Endothelial cell (in vitro differentiated cells): ENCODE measurements at regions not wholly inside any gene's neighbourhood (a gene's known extent, or its start where the extent isn't known, plus 50 kb on each side); places are given as distances from the start of the nearest gene placed in this dataset.

ENCODE experiments used
- DNase-seq: peaks from one replicate; pipeline ENCODE4 v3.0.0; 2021; ENCODE audit warnings: low spot score
- H3K27ac Mint-ChIP-seq: one replicate; pipeline ENCODE4 v1.8.0; 2021; ENCODE audit warnings: mixed read lengths, inconsistent platforms; ENCODE audit not compliant: unreplicated experiment
- H3K27me3 Mint-ChIP-seq: one replicate; pipeline ENCODE4 v1.8.0; 2021; ENCODE audit warnings: mild to moderate bottlenecking, moderate library complexity, mixed read lengths, inconsistent platforms; ENCODE audit not compliant: unreplicated experiment
- H3K36me3 Mint-ChIP-seq: one replicate; pipeline ENCODE4 v1.8.0; 2021; ENCODE audit warnings: mild to moderate bottlenecking, low read depth, mixed read lengths, inconsistent platforms; ENCODE audit not compliant: unreplicated experiment
- H3K4me1 Mint-ChIP-seq: one replicate; pipeline ENCODE4 v1.8.0; 2021; ENCODE audit warnings: mild to moderate bottlenecking, mixed read lengths, inconsistent platforms; ENCODE audit not compliant: unreplicated experiment
- H3K4me3 Mint-ChIP-seq: one replicate; pipeline ENCODE4 v1.8.0; 2021; ENCODE audit warnings: mild to moderate bottlenecking, mixed read lengths, inconsistent platforms; ENCODE audit not compliant: unreplicated experiment
- H3K9me3 Mint-ChIP-seq: one replicate; pipeline ENCODE4 v1.8.0; 2021; ENCODE audit warnings: mixed read lengths, inconsistent platforms; ENCODE audit not compliant: unreplicated experiment
- TF ChIP-seq, protein P1 (sequence below): fragments of 200-600 bp; sonication (generic); IDR thresholded peaks from one replicate; pipeline ENCODE4 v1.5.0; 2021; ENCODE audit warnings: antibody characterized with exemption; ENCODE audit not compliant: unreplicated experiment

DNA sequence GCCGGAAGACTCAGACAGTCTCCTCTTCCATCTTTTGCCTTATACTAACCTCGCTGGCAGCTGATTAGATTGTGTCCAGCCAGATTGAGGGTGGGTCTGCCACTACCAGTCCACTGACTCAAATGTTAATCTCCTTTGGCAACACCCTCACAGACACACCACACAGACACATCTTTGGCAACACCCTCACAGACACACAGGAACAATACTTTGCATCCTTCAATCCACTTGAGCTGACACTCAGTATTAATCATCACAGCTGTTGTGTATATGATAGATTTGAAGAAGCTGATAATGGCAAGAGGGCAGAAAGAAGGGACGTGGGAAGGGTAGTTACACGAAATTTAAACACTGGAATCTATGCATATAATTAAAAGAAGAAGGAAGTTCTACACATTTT is 139.5 kb downstream of the ANKRD50 start:
- H3K9me3 Mint-ChIP-seq: no peaks in the 10 kb centered on the region
- H3K27me3 Mint-ChIP-seq: no peaks in the 10 kb centered on the region
- TF ChIP-seq, protein P1, sequence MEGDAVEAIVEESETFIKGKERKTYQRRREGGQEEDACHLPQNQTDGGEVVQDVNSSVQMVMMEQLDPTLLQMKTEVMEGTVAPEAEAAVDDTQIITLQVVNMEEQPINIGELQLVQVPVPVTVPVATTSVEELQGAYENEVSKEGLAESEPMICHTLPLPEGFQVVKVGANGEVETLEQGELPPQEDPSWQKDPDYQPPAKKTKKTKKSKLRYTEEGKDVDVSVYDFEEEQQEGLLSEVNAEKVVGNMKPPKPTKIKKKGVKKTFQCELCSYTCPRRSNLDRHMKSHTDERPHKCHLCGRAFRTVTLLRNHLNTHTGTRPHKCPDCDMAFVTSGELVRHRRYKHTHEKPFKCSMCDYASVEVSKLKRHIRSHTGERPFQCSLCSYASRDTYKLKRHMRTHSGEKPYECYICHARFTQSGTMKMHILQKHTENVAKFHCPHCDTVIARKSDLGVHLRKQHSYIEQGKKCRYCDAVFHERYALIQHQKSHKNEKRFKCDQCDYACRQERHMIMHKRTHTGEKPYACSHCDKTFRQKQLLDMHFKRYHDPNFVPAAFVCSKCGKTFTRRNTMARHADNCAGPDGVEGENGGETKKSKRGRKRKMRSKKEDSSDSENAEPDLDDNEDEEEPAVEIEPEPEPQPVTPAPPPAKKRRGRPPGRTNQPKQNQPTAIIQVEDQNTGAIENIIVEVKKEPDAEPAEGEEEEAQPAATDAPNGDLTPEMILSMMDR: no peak
- H3K27ac Mint-ChIP-seq: no peak overlapping the region
- H3K4me3 Mint-ChIP-seq: no peak overlapping the region
- H3K4me1 Mint-ChIP-seq: no peaks in the 10 kb centered on the region
- H3K36me3 Mint-ChIP-seq: no peaks in the 10 kb centered on the region
- DNase-seq: no peak

DNA sequence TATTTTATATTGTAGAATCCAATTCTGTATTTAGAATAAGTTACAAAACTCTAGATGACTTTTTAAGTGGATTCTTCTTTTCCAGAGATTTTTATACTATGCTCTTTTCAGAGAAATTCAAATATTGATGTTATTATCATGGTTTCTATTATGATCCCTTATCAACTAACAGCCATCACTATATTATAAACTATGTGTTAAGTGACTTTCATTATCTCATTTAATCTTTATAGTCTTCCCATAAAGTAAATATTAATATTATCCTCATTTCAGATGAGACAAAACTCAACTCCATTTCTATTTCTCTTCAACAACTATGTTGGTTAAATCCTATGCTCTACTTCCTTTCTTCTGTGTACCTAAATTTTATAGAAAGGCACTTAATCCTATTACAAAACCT is 132.6 kb downstream of the ANKRD50 start:
- H3K9me3 Mint-ChIP-seq: peaks cover 10% of the 10 kb centered on the region
- H3K4me3 Mint-ChIP-seq: no peak overlapping the region
- H3K36me3 Mint-ChIP-seq: no peaks in the 10 kb centered on the region
- TF ChIP-seq, protein P1: no peak
- no peak overlapping the region for H3K27ac Mint-ChIP-seq
- no peaks in the 10 kb centered on the region for H3K4me1 Mint-ChIP-seq
- no peak for DNase-seq
- H3K27me3 Mint-ChIP-seq: no peaks in the 10 kb centered on the region

DNA sequence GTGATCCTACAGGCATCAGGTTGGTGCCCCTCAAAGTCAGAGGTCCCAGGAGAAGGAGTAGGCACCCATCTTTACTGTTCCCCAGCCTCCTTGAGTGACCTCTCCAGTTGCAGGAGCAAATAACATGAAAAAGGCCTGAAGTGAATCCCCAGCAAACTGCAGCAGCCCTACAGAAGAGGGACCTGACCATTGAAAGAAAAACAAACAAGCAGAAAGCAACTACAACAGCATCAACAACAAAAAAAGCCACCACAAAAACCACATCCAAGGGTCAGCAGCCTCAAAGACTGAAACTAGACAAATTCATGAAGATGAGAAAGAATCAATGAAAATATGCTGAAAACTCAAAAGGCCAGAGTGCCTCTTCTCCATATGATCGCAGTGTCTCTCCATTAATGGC is 128.7 kb downstream of the ANKRD50 start:
- no peak overlapping the region for H3K4me3 Mint-ChIP-seq
- no peak for DNase-seq
- H3K9me3 Mint-ChIP-seq: peaks cover 10% of the 10 kb centered on the region
- H3K4me1 Mint-ChIP-seq: no peaks in the 10 kb centered on the region
- TF ChIP-seq, protein P1: no peak
- peaks cover under 1% of the 10 kb centered on the region for H3K36me3 Mint-ChIP-seq
- H3K27ac Mint-ChIP-seq: no peak overlapping the region
- no peaks in the 10 kb centered on the region for H3K27me3 Mint-ChIP-seq

DNA sequence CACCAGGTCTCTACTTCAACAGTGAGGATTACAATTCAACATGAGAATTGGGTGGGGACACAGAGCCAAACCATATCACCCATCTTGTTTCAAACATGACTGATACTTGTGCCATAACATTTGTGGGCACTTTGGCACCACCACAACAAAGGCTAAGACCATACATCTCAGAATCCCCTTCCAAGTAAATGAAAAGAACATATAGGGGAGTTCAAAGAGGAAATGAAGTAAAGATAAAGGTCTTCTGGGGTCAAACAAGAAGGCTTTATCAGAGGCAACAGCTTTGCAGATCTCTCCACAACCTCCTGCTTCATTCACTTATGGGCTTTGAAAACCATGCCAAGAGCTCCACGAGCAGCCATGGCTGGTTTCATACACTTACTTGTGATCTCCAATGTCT is 122.7 kb downstream of the ANKRD50 start:
- Mint-ChIP-seq H3K4me1 (peaks cover 5% of the 10 kb centered on the region), H3K27me3 (no peaks in the 10 kb centered on the region), H3K27ac (no peak overlapping the region), H3K36me3 (peaks cover 4% of the 10 kb centered on the region), H3K9me3 (no peaks in the 10 kb centered on the region), H3K4me3 (no peak overlapping the region)
- TF ChIP-seq, protein P1: no peak
- DNase-seq: no peak

DNA sequence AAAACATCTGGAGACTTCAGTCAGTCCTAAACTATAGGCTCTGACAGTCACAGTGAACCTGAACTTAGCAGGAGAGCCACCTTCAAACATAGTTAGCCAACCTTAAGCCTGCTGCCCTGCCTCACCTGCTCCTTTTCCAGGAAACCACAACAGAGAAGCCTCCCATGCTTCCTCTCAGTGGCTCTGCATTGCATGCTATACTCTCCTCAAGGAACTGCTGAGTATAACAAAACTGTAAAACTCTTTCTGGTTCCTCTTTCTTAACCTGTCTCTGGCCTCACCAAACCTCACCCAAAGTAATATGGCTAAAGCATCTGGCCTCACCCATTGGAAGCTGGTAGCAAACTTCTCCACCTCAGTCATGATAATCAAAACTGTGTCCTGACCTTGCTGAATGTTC is 122.1 kb downstream of the ANKRD50 start:
- Mint-ChIP-seq H3K9me3 (no peaks in the 10 kb centered on the region), H3K27ac (no peak overlapping the region), H3K36me3 (peaks cover 4% of the 10 kb centered on the region), H3K27me3 (no peaks in the 10 kb centered on the region), H3K4me3 (no peak overlapping the region), H3K4me1 (peaks cover 5% of the 10 kb centered on the region)
- DNase-seq: no peak
- TF ChIP-seq, protein P1: no peak
